GM04503 (cell line): ENCODE measurements at regions not wholly inside any gene's neighbourhood (a gene's known extent, or its start where the extent isn't known, plus 50 kb on each side); places are given as distances from the start of the nearest gene placed in this dataset.

Source experiments
- DNase-seq: peaks from one replicate; pipeline ENCODE4 v3.0.0-alpha.2; 2012; ENCODE audit warnings: low read depth

DNA sequence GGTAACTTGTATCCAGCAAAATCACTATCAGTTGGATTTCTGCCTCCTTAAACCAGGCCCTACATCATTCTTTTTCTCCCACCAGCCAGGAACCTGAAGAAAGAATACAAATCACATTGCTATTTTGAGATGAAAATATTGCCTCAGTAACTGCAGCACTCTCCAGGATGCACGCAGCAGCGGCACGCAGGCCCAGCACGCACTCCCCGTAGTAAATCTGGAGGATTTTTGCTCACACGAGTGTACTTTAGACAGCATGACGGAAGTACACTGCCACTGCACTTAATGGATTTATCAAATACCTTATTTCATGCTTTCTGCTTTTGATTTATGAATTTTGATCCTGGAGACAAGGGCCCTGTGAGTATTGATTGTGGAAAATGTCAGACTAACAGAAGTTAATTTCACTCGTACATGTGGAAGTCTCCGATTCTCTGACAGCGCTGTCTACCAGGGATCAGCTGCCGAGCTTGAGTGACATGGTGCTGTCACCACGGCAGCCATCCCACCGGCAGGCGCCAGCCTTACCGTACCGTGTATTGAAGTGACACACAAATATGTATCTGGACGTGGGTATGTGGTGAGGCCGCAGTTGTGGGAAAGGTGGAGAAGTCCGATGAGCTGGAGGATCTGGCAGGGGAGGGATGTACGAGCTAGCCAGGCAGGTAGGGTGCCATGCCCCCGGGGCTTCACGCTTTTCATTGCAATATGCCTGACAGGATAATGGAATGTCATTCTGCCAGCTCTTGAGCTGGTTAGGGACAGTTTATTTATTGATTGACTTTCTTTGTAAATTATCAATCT, 863.7 kb downstream of the GALR1 start:
- DNase-seq: no peak

GRCh38 chr18:78113940-78114251, 864.2 kb downstream of the GALR1 start:
- no peak for DNase-seq

DNA sequence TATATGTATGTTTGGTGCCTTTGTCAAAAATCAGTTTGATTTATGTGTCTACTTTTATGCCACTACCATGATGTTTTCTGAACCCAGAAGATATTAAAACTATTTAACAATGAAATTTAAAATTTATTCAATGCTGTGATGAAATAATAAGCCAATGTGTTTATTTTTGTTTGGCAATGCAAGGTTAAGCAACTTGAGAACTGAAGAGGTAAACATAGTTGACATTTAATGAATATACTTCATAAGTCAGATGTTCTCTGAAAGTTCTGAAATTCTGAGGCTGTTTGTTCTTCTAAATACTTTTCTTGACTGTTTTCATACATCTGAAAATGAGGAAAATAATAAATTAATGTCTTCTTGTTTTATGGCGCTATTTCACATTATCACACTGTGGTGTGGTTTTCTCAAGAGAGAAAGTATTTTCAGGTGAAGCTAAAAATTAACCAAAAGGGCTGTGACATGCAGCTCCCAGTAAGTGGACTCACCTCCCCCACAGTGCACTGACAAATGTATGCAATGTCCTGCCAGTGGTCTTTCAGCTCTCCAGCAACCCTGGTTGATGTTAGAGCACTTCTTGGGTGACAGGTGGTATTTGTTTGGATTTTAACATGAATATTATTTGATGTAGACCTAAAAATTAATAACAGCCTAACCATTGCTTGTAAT, 863.6 kb upstream of the SALL3 start:
- no peak for DNase-seq

DNA sequence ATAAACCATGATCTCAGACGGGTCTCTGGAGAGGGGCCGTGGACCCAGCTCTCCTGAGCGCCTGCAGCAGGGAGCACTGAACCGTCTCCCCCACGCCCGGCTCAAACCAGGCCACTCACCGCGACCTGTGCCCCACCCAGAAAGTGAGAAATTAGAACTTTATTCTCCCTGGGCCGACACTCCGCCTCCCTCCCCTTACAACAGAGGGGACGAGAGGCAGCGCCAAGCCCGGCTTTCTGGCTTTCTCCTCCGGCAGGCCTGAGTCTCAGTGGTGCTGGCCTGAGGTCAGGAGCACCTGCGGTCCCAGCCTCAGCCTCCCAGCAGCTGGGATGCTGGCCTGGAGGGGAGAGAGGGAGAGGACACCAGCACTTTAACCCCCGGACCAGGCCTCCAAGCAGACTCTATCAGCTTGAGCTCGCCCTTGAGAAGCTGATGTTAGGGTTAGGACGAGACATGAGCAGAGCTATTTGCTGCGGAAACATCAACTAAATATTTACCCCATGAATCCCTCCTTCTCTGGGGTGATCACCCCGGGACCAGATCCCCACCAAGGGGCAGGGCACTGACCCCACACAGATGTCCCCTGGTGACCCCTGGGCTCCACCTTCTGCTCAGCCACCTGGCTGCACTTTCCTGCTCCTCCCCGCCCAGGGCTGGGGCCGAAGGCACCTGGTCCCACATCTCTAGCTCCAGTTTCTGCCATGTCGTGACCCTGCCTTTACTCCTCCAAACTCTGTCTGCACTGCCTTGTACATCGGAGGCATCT, 856.3 kb upstream of the SALL3 start:
- no peak for DNase-seq

- no peak for DNase-seq
These were observed 855.5 kb upstream of the SALL3 start for GRCh38 chr18:78123926-78124797.

DNA sequence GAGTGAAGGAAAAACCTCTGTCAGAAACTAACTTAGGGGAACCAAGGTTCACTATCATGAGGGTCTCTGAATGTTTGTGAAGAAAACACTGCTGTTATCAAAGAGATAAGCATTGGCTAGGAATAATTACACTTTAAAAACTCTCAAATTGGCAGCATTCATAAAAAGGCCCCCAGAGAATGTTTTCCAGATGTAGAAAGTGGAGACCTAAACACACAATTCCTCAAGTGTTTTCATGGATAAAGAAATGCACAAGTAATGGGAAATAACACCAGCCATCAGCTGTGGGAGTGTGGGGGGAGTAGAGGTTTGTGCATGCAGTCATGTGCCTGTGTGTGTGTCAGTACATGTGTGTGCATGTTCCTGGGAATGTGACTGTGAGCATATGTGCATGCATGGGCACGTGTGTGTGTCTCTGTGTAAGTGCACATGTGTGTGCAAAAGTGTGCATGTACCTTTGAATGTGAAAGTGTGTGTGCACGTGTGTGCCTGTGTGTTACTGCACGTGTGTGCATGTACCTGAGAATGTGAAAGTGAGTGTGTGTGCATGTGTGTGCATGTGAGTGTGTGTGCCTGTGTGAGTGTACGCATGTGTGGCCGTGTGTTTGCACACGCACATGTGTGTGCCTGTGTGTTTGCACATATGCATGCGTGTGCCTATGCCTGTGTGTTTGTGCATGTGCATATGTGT, 854.3 kb upstream of the SALL3 start:
- DNase-seq: no peak

DNA sequence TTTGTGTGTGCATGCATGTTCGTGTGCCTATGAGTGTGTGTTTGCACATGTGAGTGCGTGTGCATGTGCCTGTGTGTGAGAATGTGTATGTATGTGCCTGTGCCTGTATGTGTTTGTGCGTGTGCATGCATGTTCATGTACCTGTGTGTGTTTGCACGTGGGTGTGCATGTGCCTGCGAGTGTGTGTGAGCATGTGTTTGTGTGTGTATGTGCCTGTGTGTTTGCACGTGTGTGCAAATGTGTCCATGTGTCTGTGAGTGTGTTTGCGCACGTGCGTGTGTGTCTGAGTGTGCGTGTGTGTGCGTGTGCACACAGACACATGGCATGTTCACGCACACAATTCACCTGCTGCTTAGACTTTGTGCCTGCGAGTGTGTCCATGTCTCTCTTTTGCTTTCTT, 853.5 kb upstream of the SALL3 start:
- no peak for DNase-seq

DNA sequence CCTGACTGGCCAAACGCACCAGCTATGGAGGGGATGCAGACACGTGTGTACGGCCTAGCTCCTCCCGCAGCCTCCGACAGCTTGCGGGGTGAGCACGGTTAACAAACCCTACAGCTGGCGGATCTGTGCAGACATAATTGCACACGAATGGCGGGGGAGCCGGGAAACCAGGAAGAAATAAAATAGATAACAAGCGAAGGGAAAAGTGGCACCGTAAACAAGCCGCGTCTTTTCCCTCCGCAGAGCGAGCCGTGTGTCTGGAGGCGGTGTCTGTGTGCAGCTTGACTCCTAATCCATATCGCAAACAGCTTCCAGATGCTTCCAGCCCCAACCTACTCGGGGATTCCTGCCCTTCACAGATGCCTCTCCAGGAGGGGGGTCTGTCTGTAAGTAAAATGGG, 853.1 kb upstream of the SALL3 start:
- DNase-seq: no peak

- DNase-seq: no peak
These were observed 852.6 kb upstream of the SALL3 start for GRCh38 chr18:78127041-78127440.

GRCh38 chr18:78128004-78128403, 851.6 kb upstream of the SALL3 start:
- DNase-seq: no peak

- no peak for DNase-seq
These were observed 850.4 kb upstream of the SALL3 start for GRCh38 chr18:78129260-78129659.

GRCh38 chr18:78130232-78131195, 849.1 kb upstream of the SALL3 start:
- no peak for DNase-seq

- DNase-seq: no peak
These were observed 845.9 kb upstream of the SALL3 start for GRCh38 chr18:78133729-78134128.

- no peak for DNase-seq
These were observed 842.6 kb upstream of the SALL3 start for GRCh38 chr18:78136986-78137385.

GRCh38 chr18:78138983-78139496, 840.6 kb upstream of the SALL3 start:
- DNase-seq: no peak

GRCh38 chr18:78140294-78140693, 839.3 kb upstream of the SALL3 start:
- no peak for DNase-seq

DNA sequence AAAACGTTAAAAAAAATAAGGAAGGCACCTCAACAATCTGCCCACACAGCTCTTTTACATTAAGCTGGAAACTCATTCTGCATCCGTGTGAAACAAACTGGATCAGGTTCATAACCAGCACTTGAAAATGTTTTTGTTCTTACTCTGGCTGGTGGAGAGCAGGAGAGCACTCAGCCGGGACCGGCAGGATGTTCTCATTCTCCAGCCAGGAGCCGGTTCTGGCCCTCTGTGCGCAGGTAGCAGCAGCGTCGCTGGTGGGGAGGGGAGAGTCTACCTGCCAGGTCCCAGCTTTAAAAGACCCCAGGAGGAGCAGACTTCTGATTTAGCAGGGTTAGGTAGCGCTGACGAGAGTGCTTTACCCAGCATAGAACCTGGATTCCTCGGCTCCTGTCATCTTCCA, 834.9 kb upstream of the SALL3 start:
- no peak for DNase-seq

DNA sequence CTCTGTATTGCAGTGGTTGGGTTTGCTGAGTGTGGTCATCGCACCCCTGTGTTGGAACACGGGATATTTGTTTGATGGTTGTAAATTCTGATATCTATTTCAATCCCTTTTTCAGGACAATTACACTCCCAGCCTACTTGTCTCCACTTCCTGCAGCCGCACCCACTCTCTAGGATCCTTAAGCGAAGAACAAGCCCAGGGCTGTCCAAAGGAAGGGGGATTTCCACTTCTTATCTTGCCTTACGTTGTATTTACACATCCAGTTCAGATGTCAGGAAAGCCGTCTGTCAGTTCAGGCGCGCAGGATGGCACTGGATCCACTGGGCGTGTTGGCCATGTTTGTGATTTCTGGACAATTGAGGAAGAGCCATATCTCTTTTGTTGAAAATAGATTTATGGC, 834.5 kb upstream of the SALL3 start:
- no peak for DNase-seq

DNA sequence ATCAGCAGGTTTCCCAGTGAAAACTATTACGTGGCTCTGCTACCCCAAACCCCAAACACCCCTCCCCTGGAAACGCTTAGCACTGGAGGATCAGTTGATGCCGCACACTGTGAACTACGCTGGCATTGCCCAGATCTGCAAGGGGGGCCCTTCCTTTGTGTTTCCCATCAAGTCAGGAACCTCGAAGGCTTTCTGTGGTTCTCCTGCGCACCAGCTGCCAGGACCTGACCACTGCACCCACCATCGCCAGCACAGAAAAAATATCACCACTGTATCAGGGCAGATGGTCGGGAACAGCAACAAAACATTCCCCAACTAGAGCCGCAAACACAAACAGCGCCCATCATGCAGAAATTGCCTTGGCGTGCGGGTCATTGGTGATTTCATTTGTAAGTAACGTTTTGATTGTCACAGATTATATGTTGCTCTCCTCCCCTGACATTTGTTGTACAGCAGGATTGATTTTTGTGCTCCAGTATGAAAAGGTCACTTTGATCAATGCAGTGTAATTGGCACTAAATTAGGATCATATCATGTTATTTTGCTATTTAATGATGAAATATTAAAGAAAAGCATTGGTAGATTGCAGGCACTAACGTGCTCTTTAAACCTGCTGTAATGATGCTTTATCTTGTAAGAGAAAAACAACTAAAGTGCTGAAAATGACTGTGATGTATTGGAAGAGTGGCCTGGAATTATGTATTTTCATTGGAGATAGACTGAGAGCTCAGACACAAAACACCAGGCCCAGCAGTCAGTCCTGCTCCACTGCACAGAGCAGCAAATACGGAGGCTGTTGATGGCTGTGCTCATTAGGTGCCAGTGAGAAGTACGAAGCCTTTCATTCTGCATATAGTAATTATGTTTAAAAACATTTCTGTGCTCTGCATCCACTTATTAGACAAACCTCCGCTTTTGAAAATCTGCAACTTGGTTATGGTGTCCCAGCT, 833.2 kb upstream of the SALL3 start:
- no peak for DNase-seq
